Embryonic facial prominence (tissue), 1 donor: ENCODE measurements at regions not wholly inside any gene's neighbourhood (a gene's known extent, or its start where the extent isn't known, plus 50 kb on each side); places are given as distances from the start of the nearest gene placed in this dataset.

Experiments used
- DNase-seq: peaks from one replicate; pipeline ENCODE4 v3.0.0-alpha.2; 2016; ENCODE audit errors: extremely low spot score

DNA sequence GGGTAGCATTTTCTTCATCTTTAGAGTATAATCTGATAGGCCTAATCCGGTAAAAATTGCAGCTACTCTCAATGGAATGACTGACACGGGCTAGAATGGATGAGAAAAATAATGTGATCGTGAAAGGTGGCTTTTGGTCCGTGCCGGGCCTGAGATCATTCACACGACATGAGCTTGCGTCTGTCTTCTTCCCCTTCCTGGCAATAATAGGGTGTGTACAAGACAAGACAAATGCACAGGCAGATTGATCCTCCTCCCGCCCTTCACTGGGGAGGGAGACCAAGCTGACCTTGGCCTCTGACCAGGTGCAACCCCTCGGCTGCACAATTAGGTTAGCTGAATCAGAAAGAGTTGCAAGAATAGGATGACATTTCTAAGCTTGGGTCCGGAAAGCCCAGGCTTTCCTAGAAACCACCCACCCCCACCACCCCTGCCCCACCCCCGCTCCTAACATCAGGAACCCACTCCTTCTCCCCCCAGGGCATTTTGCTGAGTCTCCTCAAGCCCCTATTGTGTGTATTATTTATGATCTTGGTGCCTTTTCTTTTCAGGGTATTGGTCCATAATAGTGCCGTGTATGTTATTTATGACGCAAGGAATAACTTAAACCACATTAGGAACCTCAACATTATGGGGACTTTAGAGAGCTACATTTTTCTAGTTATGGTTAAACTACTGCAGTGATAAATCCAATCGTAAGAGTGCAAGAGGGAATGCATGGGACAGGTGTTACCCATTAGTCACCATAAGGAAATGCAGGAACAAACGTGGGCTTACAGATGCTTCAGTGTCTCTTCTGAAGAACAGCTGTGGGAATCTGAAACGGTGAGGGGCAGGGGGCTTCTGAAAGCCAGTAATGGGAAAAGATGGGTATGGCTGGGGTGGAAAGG lies 540.1 kb upstream of the PSMD7 start:
- DNase-seq = no peak

DNA sequence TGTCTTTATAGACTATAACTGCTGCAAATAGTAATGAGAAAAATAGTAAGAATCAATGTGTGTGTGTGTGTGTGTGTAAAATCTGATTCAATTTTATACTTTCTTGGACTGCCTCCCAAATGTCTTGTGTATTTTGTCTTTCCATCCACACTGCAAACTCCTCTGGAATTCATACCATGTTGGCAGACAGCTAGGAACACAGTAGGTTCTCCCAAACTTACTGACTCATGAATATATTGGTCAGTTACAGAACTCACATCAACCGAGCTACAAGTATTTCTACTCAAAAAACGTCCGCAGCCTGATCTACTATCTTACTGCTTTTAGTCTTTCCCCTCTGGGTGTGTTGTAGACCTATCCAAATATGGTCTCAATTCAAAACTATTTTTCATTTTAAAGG lies 542.7 kb upstream of the PSMD7 start:
- DNase-seq = no peak

DNA sequence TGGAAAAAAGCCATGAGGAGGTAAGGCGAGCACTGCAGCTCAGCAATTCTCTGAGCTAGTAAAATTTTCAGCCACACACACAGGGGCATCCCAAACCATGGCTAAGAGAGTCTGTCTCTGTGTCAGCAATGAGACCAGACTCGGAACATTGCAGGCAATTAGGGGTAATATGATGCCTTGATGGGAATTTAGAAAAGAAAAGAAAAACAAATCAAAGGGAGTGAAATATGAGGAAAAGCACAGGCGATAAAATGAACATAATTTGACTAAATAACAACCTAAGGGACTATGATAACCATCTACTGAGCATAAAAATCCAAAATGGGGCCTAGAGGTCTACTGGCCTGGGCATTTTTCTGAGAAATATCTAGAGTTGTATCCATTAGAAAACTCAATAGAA lies 546.0 kb upstream of the PSMD7 start:
- DNase-seq = no peak

DNA sequence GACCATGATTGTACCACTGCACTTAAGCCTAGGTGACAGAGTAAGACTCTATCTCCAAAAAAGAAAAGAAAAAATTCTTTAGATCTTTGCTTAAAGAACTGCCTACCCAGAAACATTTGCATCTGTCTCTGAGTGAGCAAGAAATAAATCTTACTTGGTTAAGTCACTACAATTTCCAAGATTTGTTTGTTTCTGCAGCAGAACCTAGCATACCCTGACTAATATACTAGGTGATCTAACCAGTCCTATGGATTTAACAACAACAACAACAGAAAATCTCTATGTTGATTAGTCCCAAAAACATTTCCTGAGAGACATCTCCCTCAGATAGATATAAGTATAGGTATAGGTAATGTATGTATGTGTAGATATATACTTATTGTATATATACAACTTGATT lies 549.3 kb upstream of the PSMD7 start:
- no peak for DNase-seq

- DNase-seq = no peak
Observed at GRCh38 chr16:73746554-73746953, 550.1 kb upstream of the PSMD7 start.

- no peak for DNase-seq
Observed at GRCh38 chr16:73743665-73744496, 552.7 kb upstream of the PSMD7 start.

GRCh38 chr16:73739049-73739769 lies 557.4 kb upstream of the PSMD7 start:
- DNase-seq = no peak

DNA sequence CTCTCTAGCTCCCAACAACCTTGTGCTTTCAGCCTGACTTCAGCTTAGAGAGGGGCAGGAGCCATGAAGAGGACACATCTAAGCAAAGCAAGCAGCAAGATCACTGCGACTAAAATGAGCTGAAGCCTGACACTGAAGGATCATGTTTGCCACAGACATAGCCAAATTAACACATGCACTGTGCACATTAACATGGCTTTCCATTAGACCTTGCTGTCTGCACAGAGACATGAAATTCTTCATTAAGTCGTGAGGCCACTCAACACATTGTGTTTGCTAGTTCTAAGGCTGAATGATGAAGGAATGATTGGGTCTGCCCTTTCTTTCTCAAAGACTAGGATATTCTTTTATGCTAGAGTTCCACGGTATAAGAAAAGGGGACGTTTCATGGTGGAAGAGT lies 558.3 kb upstream of the PSMD7 start:
- no peak for DNase-seq

GRCh38 chr16:73737637-73738036 lies 559.0 kb upstream of the PSMD7 start:
- DNase-seq = no peak

DNA sequence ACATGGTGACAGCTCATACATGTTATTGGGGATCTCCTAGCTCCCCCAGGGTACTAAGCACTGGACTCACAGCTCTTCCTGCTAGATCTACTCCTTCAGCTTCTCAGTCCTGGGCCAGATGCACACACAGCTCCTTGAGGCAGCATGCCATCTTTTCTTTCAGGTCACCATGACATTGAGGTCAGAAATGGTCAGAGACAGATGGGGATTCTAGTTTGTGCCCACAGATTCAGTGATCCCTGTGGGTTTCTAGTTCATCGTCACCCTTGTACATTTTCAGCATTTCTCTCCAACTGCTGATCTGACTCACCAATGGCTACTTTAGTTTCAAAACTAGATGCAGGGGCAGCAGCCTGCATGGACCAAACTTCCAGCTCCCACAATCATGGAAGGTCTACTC lies 560.7 kb upstream of the PSMD7 start:
- DNase-seq = no peak

GRCh38 chr16:73735018-73735417 lies 561.6 kb upstream of the PSMD7 start:
- no peak for DNase-seq

GRCh38 chr16:73732681-73733080 lies 563.9 kb upstream of the PSMD7 start:
- no peak for DNase-seq

- no peak for DNase-seq
Observed at GRCh38 chr16:73732143-73732542, 564.5 kb upstream of the PSMD7 start.

- no peak for DNase-seq
Observed at GRCh38 chr16:73730481-73731090, 566.0 kb upstream of the PSMD7 start.

DNA sequence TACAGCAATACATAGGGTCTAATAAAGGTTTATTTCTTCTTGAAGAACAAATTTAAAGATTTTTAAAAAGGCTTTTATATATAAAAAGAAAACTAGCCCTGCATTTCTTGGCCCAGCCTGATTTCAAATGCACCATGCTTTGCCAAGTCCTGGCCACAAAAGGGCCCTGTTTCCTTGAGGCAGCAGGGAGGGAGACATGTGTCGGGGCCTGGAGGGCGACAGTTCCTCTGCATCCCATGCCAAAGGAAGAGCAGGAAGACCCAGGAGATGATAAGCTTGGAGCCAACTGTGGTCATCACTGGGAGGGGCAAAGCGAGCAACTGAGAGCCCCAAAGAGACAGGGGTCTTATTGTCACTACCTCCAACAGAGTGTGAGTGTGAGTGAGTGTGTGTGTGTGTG lies 571.5 kb upstream of the PSMD7 start:
- DNase-seq = no peak

DNA sequence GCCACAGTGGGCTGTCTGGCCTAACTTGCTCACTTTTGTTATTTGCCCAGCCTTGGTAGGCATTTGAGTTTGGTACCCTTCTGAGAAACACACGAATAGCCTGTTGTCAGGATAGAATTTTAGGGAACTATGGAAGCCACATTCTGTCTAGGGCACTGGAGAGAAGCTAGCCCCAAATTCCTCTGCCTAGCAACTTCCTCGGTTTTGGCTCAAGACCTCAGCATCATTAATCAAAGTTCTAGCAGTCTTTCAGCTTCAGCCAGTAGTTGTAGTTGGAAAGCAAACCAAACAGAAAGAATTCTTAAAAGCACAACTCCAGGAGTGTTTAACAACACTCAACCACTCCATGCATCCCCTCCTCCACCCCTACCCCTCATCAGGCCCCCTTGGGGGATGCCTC lies 572.1 kb upstream of the PSMD7 start:
- DNase-seq = no peak

- no peak for DNase-seq
Observed at GRCh38 chr16:73717266-73717974, 579.2 kb upstream of the PSMD7 start.

DNA sequence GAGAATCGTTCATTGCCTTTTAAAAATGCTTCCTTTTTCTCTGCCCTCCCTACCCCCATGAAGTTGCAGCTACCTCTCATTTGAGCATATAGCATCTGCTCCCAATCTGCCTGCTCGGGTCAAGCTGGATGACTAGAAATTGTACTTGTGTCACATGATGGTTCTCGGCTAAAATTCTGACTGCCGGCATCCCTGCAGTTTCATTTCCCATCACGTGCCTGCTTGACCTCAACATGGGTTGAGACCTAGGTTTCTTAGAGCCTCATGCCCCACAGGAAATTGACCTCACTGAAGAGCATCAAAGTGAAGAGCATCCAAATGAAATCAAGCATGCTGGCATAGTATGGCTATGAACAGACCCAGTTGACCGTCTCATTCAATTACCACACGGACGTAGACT lies 581.6 kb upstream of the PSMD7 start:
- DNase-seq = no peak

DNA sequence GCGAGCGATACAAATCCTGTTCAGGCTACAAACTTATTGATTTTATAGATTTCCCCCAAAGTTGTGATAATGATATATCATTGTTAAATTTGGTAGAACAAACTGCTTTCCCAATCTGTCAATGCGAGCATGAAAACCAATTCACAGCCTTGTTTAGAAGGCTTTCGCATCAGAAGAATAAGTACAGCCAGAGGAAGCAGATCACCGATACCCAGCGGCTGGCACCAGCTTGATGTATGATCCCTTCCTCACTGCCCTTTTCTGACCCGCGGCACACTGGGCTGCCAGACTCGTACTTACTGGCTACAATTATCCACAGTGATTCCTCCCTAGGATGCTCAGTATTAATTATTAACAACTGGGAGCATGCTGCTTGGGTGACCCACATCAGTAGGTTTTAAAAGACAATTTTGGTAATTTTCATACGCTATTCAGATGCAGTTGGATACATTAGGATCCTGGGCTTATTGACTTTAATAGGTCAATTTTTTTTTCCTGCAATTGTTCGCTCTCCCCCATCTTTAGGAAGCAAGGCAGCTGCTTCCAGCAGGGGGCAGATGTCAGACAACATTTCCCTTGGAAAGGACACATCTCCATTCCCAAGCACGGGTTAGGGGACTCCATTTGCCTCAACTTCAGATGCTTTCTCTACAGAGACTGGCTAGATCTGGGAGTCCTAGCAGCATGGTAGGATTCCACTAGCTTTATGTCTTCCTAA lies 582.7 kb upstream of the PSMD7 start:
- no peak for DNase-seq

GRCh38 chr16:73713251-73713650 lies 583.4 kb upstream of the PSMD7 start:
- DNase-seq = no peak
